ENCODE measurements at regions not wholly inside any gene's neighbourhood (a gene's known extent, or its start where the extent isn't known, plus 50 kb on each side); places are given as distances from the start of the nearest gene placed in this dataset.

DNA sequence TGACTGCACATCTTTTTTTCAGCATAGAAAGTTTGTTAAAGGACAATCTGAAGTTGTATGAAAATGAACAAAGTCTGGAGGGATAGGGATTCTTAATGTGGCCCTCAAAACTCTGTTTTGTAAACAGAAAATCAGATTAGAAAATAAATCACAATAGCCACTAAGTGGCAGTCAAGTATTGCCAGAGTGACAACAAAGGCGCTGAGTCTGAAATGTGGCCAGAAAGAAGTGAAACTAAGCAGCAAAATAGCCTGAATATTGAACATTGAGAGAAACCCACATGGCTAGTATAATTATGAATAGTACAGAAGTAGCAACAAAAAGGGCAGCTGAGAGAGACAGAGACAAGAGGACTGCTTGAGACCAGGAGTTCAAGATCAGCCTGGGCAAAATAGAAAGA is 81.1 kb upstream of the CT45A1 start:
- H3K27me3 ChIP-seq (replicated peaks in 2 of 5; ENCODE audit: control insufficient read depth in 4 of 5, insufficient read depth in 5 of 5, low read length in 4 of 5) = peaks cover 0 to 3% (median 0%) of the 10 kb centered on the region in 5 experiments
- no peaks in the 10 kb centered on the region for H3K4me1 ChIP-seq (ENCODE audit: control extremely low read depth in 1 of 4, control insufficient read depth in 4 of 4, insufficient read depth in 4 of 4, low read length in 3 of 4)
- H3K27ac ChIP-seq (ENCODE audit: insufficient read depth in 1 of 2, low read depth in 1 of 2, low read length in 2 of 2, poor library complexity in 1 of 2, severe bottlenecking in 2 of 2) = no peak overlapping the region
- POLR2A ChIA-PET = no interaction called here
- CTCF ChIA-PET = no interaction called here
- no peaks in the 10 kb centered on the region for H3K9me3 ChIP-seq (ENCODE audit: control extremely low read depth in 1 of 5, control insufficient read depth in 4 of 5, insufficient read depth in 2 of 5, low read depth in 1 of 5, low read length in 4 of 5)
- peak; percentile 1 to 13 (median 11) for DNase-seq
- no peaks in the 10 kb centered on the region for H3K36me3 ChIP-seq (ENCODE audit: control insufficient read depth in 4 of 4, insufficient read depth in 4 of 4, low read length in 3 of 4)
- no peak overlapping the region for H3K4me3 ChIP-seq (ENCODE audit: control insufficient read depth in 1 of 7, extremely low read depth in 1 of 7, insufficient read depth in 4 of 7, low read depth in 2 of 7, low read length in 6 of 7)
- WGBS (ENCODE audit: insufficient coverage) = 50% methylated on average over 1 of the region's 1 CpG

DNA sequence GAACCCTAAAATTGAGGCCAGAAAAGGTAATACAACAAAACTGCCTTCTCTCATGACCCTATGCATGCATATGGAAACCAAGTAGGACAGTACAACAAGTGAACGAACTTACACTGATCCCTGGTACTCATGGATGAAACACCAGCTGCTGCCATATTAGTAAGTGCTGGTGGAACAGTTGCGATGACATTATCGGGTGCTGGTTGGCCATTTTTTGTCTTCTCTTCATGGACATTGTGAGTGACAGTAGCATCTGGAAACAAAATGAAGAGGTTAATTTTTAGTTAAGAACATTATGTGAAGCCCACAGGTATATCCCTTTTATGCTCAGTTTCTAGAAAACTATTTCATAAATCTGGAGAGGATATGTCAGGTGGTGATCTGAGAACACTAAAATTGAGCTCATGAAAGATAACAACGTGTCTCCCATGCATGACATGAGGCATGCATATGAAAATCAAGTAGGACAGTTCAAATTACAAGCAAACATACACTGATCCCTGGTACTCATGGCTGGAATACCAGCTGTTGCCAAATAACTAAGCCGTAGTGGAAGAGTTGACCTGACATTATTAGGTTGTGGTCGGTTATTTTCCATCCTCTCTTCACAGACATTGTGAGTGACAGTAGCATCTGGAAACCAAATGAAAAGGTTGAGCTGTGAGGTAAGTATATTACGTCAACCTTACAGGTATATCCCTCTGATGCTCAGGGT is 74.2 kb upstream of the CT45A1 start:
- H3K4me3 ChIP-seq (ENCODE audit: control insufficient read depth in 1 of 7, extremely low read depth in 1 of 7, insufficient read depth in 4 of 7, low read depth in 2 of 7, low read length in 6 of 7) = no peak overlapping the region
- H3K4me1 ChIP-seq (ENCODE audit: control extremely low read depth in 1 of 4, control insufficient read depth in 4 of 4, insufficient read depth in 4 of 4, low read length in 3 of 4) = no peaks in the 10 kb centered on the region
- H3K27me3 ChIP-seq (replicated peaks in 2 of 5; ENCODE audit: control insufficient read depth in 4 of 5, insufficient read depth in 5 of 5, low read length in 4 of 5) = no peaks in the 10 kb centered on the region
- 73% methylated on average over 7 of the region's 7 CpGs for WGBS (ENCODE audit: insufficient coverage)
- H3K9me3 ChIP-seq (ENCODE audit: control extremely low read depth in 1 of 5, control insufficient read depth in 4 of 5, insufficient read depth in 2 of 5, low read depth in 1 of 5, low read length in 4 of 5) = no peaks in the 10 kb centered on the region
- DNase-seq = no peak
- no peak overlapping the region for H3K27ac ChIP-seq (ENCODE audit: insufficient read depth in 1 of 2, low read depth in 1 of 2, low read length in 2 of 2, poor library complexity in 1 of 2, severe bottlenecking in 2 of 2)
- no peaks in the 10 kb centered on the region for H3K36me3 ChIP-seq (ENCODE audit: control insufficient read depth in 4 of 4, insufficient read depth in 4 of 4, low read length in 3 of 4)
- ChIA-PET CTCF (no interaction called here), POLR2A (interaction anchor here (0.7 kb wide), 1 partner anchor 383 kb away, joined by 3 read pairs; no protein-coding TSS in a partner anchor)

DNA sequence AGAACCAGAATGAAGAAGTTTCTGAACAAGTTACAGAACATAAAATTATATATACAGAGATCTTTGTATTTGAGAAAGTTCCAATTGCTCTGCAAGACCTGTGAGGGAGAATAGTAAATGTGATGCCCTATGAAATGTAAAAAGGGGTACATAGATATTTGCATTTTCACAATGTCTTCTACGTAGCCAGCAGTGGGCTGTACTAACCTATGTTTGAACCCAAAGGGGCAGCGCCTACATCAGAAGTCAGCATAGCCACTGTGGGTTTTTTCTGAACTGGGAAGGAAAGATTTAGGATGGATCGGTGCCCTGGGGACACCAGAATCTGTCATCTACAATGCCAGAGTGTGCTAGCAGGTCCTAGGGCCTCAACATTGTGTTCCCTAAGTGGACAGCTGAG is 69.5 kb upstream of the CT45A1 start:
- no peak overlapping the region for H3K27ac ChIP-seq (ENCODE audit: insufficient read depth in 1 of 2, low read depth in 1 of 2, low read length in 2 of 2, poor library complexity in 1 of 2, severe bottlenecking in 2 of 2)
- no peaks in the 10 kb centered on the region for H3K27me3 ChIP-seq (replicated peaks in 2 of 5; ENCODE audit: control insufficient read depth in 4 of 5, insufficient read depth in 5 of 5, low read length in 4 of 5)
- no peaks in the 10 kb centered on the region for H3K4me1 ChIP-seq (ENCODE audit: control extremely low read depth in 1 of 4, control insufficient read depth in 4 of 4, insufficient read depth in 4 of 4, low read length in 3 of 4)
- POLR2A ChIA-PET = no interaction called here
- no peak overlapping the region for H3K4me3 ChIP-seq (ENCODE audit: control insufficient read depth in 1 of 7, extremely low read depth in 1 of 7, insufficient read depth in 4 of 7, low read depth in 2 of 7, low read length in 6 of 7)
- no peaks in the 10 kb centered on the region for H3K9me3 ChIP-seq (ENCODE audit: control extremely low read depth in 1 of 5, control insufficient read depth in 4 of 5, insufficient read depth in 2 of 5, low read depth in 1 of 5, low read length in 4 of 5)
- CTCF ChIA-PET = no interaction called here
- no peak for DNase-seq
- H3K36me3 ChIP-seq (ENCODE audit: control insufficient read depth in 4 of 4, insufficient read depth in 4 of 4, low read length in 3 of 4) = no peaks in the 10 kb centered on the region
- 88% methylated on average over 3 of the region's 3 CpGs for WGBS (ENCODE audit: insufficient coverage)

DNA sequence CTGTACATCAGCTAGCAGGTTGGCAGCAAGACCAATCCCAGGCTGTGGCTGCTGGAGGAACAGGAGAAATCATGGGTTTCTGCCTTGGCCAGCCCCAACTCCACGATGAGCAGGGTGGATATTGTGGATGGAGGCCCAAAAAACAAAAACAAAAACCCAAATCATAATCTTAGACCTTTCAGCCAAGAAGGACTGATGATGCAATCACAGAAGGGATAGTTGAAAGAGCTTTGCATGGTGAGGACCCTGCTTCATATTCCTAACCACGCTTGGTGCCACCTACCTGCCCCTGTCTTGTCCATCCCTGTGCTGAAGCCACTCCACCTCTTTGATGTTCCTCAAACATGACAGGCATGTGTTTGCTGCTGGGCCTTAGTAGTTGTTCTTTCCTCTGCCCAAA is 68.8 kb upstream of the CT45A1 start:
- DNase-seq = no peak
- CTCF ChIA-PET = no interaction called here
- POLR2A ChIA-PET = no interaction called here
- no peaks in the 10 kb centered on the region for H3K4me1 ChIP-seq (ENCODE audit: control extremely low read depth in 1 of 4, control insufficient read depth in 4 of 4, insufficient read depth in 4 of 4, low read length in 3 of 4)
- no peaks in the 10 kb centered on the region for H3K27me3 ChIP-seq (replicated peaks in 2 of 5; ENCODE audit: control insufficient read depth in 4 of 5, insufficient read depth in 5 of 5, low read length in 4 of 5)
- WGBS (ENCODE audit: insufficient coverage) = 83% methylated on average over 1 of the region's 2 CpGs
- no peak overlapping the region for H3K4me3 ChIP-seq (ENCODE audit: control insufficient read depth in 1 of 7, extremely low read depth in 1 of 7, insufficient read depth in 4 of 7, low read depth in 2 of 7, low read length in 6 of 7)
- H3K27ac ChIP-seq (ENCODE audit: insufficient read depth in 1 of 2, low read depth in 1 of 2, low read length in 2 of 2, poor library complexity in 1 of 2, severe bottlenecking in 2 of 2) = no peak overlapping the region
- H3K9me3 ChIP-seq (ENCODE audit: control extremely low read depth in 1 of 5, control insufficient read depth in 4 of 5, insufficient read depth in 2 of 5, low read depth in 1 of 5, low read length in 4 of 5) = no peaks in the 10 kb centered on the region
- no peaks in the 10 kb centered on the region for H3K36me3 ChIP-seq (ENCODE audit: control insufficient read depth in 4 of 4, insufficient read depth in 4 of 4, low read length in 3 of 4)

DNA sequence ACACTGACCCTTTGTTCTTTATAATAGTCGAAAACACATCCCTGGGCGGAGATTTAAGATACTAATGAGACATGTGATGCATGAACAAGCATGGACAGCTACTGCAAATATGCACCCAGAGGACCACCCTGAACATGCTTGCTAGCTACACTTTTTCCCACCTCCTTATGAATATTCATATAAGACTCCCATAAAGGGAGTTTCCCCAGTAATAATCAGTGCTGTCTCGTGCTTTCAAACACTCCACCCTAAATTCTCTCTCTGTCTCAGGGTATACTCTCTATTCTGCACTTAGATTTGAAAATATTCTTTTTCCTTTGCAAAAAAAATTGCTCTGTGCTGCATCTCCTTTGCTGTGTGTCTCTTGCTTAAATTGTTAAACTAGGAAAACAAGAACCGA is 64.4 kb upstream of the CT45A1 start:
- H3K9me3 ChIP-seq (ENCODE audit: control extremely low read depth in 1 of 5, control insufficient read depth in 4 of 5, insufficient read depth in 2 of 5, low read depth in 1 of 5, low read length in 4 of 5) = no peaks in the 10 kb centered on the region
- POLR2A ChIA-PET = no interaction called here
- H3K4me3 ChIP-seq (ENCODE audit: control insufficient read depth in 1 of 7, extremely low read depth in 1 of 7, insufficient read depth in 4 of 7, low read depth in 2 of 7, low read length in 6 of 7) = no peak overlapping the region
- CTCF ChIA-PET = no interaction called here
- 85% methylated on average over 3 of the region's 4 CpGs for WGBS (ENCODE audit: insufficient coverage)
- DNase-seq = no peak
- H3K4me1 ChIP-seq (ENCODE audit: control extremely low read depth in 1 of 4, control insufficient read depth in 4 of 4, insufficient read depth in 4 of 4, low read length in 3 of 4) = no peaks in the 10 kb centered on the region
- H3K36me3 ChIP-seq (ENCODE audit: control insufficient read depth in 4 of 4, insufficient read depth in 4 of 4, low read length in 3 of 4) = no peaks in the 10 kb centered on the region
- H3K27me3 ChIP-seq (replicated peaks in 2 of 5; ENCODE audit: control insufficient read depth in 4 of 5, insufficient read depth in 5 of 5, low read length in 4 of 5) = no peaks in the 10 kb centered on the region
- H3K27ac ChIP-seq (ENCODE audit: insufficient read depth in 1 of 2, low read depth in 1 of 2, low read length in 2 of 2, poor library complexity in 1 of 2, severe bottlenecking in 2 of 2) = no peak overlapping the region

DNA sequence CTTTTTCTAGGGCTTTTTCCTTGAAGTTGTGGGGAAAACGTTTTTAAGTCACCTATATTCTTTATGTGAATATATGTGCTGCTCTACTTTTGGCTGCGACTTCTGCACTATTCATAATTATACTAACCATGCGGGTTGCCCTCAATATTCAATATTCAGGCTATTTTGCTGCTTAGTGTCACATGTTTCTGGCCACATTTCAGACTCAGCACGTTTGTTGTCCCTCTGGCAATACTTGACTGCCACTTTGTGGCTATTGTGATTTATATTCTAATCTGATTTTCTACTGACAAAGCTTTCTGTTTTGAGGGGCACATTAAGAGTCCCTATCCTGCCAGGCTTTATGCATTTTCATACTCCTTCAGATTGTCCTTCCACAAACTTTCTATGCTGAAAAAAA is 63.9 kb upstream of the CT45A1 start:
- WGBS (ENCODE audit: insufficient coverage) = 79% methylated on average over 2 of the region's 4 CpGs
- no peak for DNase-seq
- POLR2A ChIA-PET = no interaction called here
- Histone ChIP-seq H3K27me3 (replicated peaks in 2 of 5; ENCODE audit: control insufficient read depth in 4 of 5, insufficient read depth in 5 of 5, low read length in 4 of 5) (no peaks in the 10 kb centered on the region), H3K27ac (ENCODE audit: insufficient read depth in 1 of 2, low read depth in 1 of 2, low read length in 2 of 2, poor library complexity in 1 of 2, severe bottlenecking in 2 of 2) (no peak overlapping the region), H3K9me3 (ENCODE audit: control extremely low read depth in 1 of 5, control insufficient read depth in 4 of 5, insufficient read depth in 2 of 5, low read depth in 1 of 5, low read length in 4 of 5) (no peaks in the 10 kb centered on the region), H3K4me3 (ENCODE audit: control insufficient read depth in 1 of 7, extremely low read depth in 1 of 7, insufficient read depth in 4 of 7, low read depth in 2 of 7, low read length in 6 of 7) (no peak overlapping the region), H3K4me1 (ENCODE audit: control extremely low read depth in 1 of 4, control insufficient read depth in 4 of 4, insufficient read depth in 4 of 4, low read length in 3 of 4) (no peaks in the 10 kb centered on the region), H3K36me3 (ENCODE audit: control insufficient read depth in 4 of 4, insufficient read depth in 4 of 4, low read length in 3 of 4) (no peaks in the 10 kb centered on the region)
- CTCF ChIA-PET = no interaction called here

DNA sequence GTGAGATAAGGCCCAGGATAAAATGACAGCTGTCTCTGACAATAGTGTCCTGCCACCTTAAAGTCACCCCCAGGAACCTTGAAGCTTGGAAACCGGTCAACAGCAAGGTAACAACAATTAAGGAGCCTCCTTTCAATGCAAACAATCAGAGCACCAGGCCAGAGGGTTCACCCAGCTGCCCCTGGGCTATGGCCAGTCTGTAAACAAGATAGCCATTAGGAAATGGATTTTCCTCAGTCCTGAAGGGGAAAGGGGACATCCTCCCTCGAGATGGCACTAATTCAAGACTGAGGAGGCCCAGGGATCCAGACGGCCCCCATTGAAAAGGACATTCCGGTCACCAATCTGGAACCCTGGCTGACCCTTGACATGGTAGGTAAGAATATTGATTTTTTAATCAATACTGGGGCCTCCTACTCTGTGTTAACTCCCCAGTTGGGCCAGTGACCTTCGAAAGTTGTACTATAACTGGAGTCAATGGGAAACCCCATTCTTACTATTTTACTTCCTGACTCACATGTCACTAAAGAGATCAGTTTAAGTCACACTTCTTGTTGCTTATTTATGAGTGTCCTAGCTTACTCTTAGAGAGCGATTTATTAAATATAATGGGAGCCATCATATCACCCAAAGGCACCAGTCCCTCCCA is 61.7 kb upstream of the CT45A1 start:
- no peak overlapping the region for H3K27ac ChIP-seq (ENCODE audit: insufficient read depth in 1 of 2, low read depth in 1 of 2, low read length in 2 of 2, poor library complexity in 1 of 2, severe bottlenecking in 2 of 2)
- ChIA-PET POLR2A (no interaction called here), CTCF (no interaction called here)
- H3K4me3 ChIP-seq (ENCODE audit: control insufficient read depth in 1 of 7, extremely low read depth in 1 of 7, insufficient read depth in 4 of 7, low read depth in 2 of 7, low read length in 6 of 7) = no peak overlapping the region
- 64% methylated on average over 3 of the region's 6 CpGs for WGBS (ENCODE audit: insufficient coverage)
- H3K27me3 ChIP-seq (replicated peaks in 2 of 5; ENCODE audit: control insufficient read depth in 4 of 5, insufficient read depth in 5 of 5, low read length in 4 of 5) = no peaks in the 10 kb centered on the region
- H3K36me3 ChIP-seq (ENCODE audit: control insufficient read depth in 4 of 4, insufficient read depth in 4 of 4, low read length in 3 of 4) = no peaks in the 10 kb centered on the region
- no peaks in the 10 kb centered on the region for H3K4me1 ChIP-seq (ENCODE audit: control extremely low read depth in 1 of 4, control insufficient read depth in 4 of 4, insufficient read depth in 4 of 4, low read length in 3 of 4)
- no peak for DNase-seq
- no peaks in the 10 kb centered on the region for H3K9me3 ChIP-seq (ENCODE audit: control extremely low read depth in 1 of 5, control insufficient read depth in 4 of 5, insufficient read depth in 2 of 5, low read depth in 1 of 5, low read length in 4 of 5)
